ENCODE measurements at regions not wholly inside any gene's neighbourhood (a gene's known extent, or its start where the extent isn't known, plus 50 kb on each side); places are given as distances from the start of the nearest gene placed in this dataset.

GRCh38 chr13:20287976-20288375 is 55.9 kb upstream of the GJB6 start:
- BruUV-seq (replicated peaks), result no TSS peak
- intact Hi-C loops (cut with micrococcal nuclease), result no loop called here
- dilution Hi-C loops (cut with HindIII; ENCODE audit: low sequenced_read_pairs, unreplicated experiment), result no loop called here

More at GRCh38 chr13:20287976-20288375, 55.9 kb upstream of the GJB6 start:
- DNase-seq (no peak), ATAC-seq (ENCODE audit: low read depth) (no peak)
- H3K27ac ChIP-seq (ENCODE audit: insufficient read depth, low read length), result no peak overlapping the region
- no peak overlapping the region for H2BK15ac ChIP-seq (ENCODE audit: low read depth, low read length)
- no peaks in the 10 kb centered on the region for H3K9me1 ChIP-seq (ENCODE audit: insufficient read depth, low read length)
- no peak overlapping the region for H2AK9ac ChIP-seq (replicated peaks; ENCODE audit: low read depth, low read length, poor library complexity)
- no peak overlapping the region for H4K91ac ChIP-seq (ENCODE audit: insufficient read depth, low read depth, low read length)
- WGBS, 2 experiments (ENCODE audit: extremely low coverage in 2 of 2, insufficient read length in 1 of 2), result no CpG with 5 or more reads among the region's 1 CpG
- H3K79me1 ChIP-seq (ENCODE audit: low read depth in 1 of 2, low read length in 2 of 2), result no peaks in the 10 kb centered on the region
- peaks cover 17% of the 10 kb centered on the region for H3K9me3 ChIP-seq (ENCODE audit: control insufficient read depth, insufficient read depth, low read length)
- no peak overlapping the region for H3K4me2 ChIP-seq (ENCODE audit: low read depth, low read length)
- H3K23ac ChIP-seq (ENCODE audit: low read depth, low read length), result no peak overlapping the region
- H2BK120ac ChIP-seq (ENCODE audit: low read depth, low read length), result no peak overlapping the region
- no peaks in the 10 kb centered on the region for H3K36me3 ChIP-seq (ENCODE audit: control insufficient read depth, insufficient read depth, low read length)
- no peak overlapping the region for H3K9ac ChIP-seq (ENCODE audit: low read depth, low read length)
- no peak overlapping the region for H3K56ac ChIP-seq (ENCODE audit: extremely low read depth, insufficient read depth, low read length)
- TF ChIP-seq FOS (IDR thresholded peaks at IDR 0.05; ENCODE audit: low read depth, low read length), result no peak
- no peak for TF ChIP-seq MXI1 (IDR thresholded peaks at IDR 0.05; ENCODE audit: borderline replicate concordance, low read depth, low read length)
- no peak for TF ChIP-seq RCOR1 (IDR thresholded peaks at IDR 0.05; ENCODE audit: insufficient replicate concordance, low read length)
- TF ChIP-seq CTCF (conservative IDR thresholded peaks at IDR 0.05; ENCODE audit: low read depth, low read length), result no peak
- no peak for TF ChIP-seq MAFK (IDR thresholded peaks at IDR 0.05; ENCODE audit: low read depth, low read length)
- no peak for TF ChIP-seq SMC3 (IDR thresholded peaks at IDR 0.05; ENCODE audit: low read depth, low read length)
- TF ChIP-seq CEBPB (IDR thresholded peaks at IDR 0.05; ENCODE audit: low read depth, low read length), result no peak
- TF ChIP-seq CHD1 (IDR thresholded peaks at IDR 0.05; ENCODE audit: low read depth, low read length), result no peak
- TF ChIP-seq BHLHE40 (IDR thresholded peaks at IDR 0.05; ENCODE audit: low read depth, low read length), result no peak
- no peak for TF ChIP-seq ELK1 (IDR thresholded peaks at IDR 0.05; ENCODE audit: borderline replicate concordance, low read depth, low read length)
- TF ChIP-seq RAD21 (IDR thresholded peaks at IDR 0.05; ENCODE audit: low read length), result no peak
- no peak for TF ChIP-seq USF2 (IDR thresholded peaks at IDR 0.05; ENCODE audit: low read depth, low read length)
- no peak overlapping the region for H2BK20ac ChIP-seq (ENCODE audit: low read depth, low read length)
- H2BK5ac ChIP-seq (ENCODE audit: low read depth, low read length, poor library complexity, severe bottlenecking), result no peak overlapping the region
- no peak overlapping the region for H3K18ac ChIP-seq (ENCODE audit: low read depth, low read length)
- no peak overlapping the region for H3K4ac ChIP-seq (ENCODE audit: low read depth, low read length)
- POLR2A ChIA-PET (ENCODE audit: unreplicated experiment), result no interaction called here
- no peak overlapping the region for H3K14ac ChIP-seq (replicated peaks; ENCODE audit: low read depth, low read length)
- H3K27me3 ChIP-seq (ENCODE audit: control insufficient read depth, insufficient read depth, low read length), result peaks cover 1% of the 10 kb centered on the region
- H2AFZ ChIP-seq (replicated peaks; ENCODE audit: low read length, poor library complexity), result no peak overlapping the region
- H4K8ac ChIP-seq (ENCODE audit: low read depth in 2 of 2, low read length in 2 of 2), result no peak overlapping the region
- no peak overlapping the region for H3K4me3 ChIP-seq (ENCODE audit: insufficient read depth, low read depth, low read length)
- H4K20me1 ChIP-seq (ENCODE audit: insufficient read depth, low read length), result no peaks in the 10 kb centered on the region
- in situ Hi-C loops (cut with MboI; ENCODE audit: low sequenced_read_pairs), result no loop called here
- no peak overlapping the region for H2AK5ac ChIP-seq (ENCODE audit: low read depth, low read length)
- CTCF ChIA-PET, result no interaction called here
- H3K4me1 ChIP-seq (ENCODE audit: control insufficient read depth, insufficient read depth, low read length), result no peaks in the 10 kb centered on the region
- no peak overlapping the region for H4K5ac ChIP-seq (ENCODE audit: low read depth, low read length)
